Right forelimb (tissue), 1 donor: ENCODE measurements at regions not wholly inside any gene's neighbourhood (a gene's known extent, or its start where the extent isn't known, plus 50 kb on each side); places are given as distances from the start of the nearest gene placed in this dataset.
A peak's percentile ranks its signal among the peaks of the same experiment; 100 is the strongest.
"Not testable (repeated sequence)": the region's sequence is repeated elsewhere in the genome, so short reads cannot be mapped to it uniquely, and the experiment has no call there.

ENCODE experiments used
- DNase-seq: peaks from one replicate; pipeline ENCODE4 v3.0.0-alpha.2; 2018

- DNase-seq: no peak
These were observed 172.2 kb upstream of the SNX2 start for GRCh38 chr5:122602700-122603099.

DNA sequence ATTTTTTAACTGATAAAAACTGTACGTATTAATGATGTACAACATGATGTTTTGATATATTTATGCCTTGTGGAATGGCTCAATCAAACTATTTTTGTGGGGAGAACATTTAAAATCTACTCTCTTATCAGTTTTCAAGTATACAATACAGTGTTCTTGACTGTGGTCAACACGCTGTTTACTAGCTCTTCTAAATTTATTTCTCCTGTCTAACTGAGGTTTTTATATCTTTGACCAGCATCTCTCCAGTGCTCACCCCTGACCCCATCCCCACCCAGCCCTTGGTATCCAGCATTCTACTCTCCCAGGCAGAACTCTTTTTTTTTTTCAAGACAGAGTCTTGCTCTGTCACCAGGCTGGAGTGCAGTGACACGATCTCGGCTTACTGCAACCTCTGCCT, 169.6 kb upstream of the SNX2 start:
- no peak for DNase-seq

GRCh38 chr5:122607818-122608217, 167.1 kb upstream of the SNX2 start:
- no peak for DNase-seq

DNA sequence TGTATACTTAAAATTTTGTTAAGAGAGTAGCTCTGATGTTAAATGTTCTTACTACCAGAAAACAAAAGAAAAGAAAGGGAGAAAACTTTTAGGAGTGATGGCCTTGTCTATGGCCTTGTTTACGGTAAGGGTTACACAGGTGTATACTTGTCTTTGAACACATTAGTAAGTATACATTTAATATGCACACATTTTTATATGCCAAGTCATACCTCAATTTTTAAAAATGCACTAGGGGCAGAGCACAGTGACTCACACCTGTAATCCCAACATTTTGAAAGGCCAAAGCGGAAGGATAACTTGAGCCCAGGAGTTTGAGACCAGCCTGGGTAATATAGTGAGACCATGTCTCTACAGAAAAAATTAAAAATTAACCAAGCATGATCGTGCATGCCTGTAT, 166.7 kb upstream of the SNX2 start:
- no peak for DNase-seq

DNA sequence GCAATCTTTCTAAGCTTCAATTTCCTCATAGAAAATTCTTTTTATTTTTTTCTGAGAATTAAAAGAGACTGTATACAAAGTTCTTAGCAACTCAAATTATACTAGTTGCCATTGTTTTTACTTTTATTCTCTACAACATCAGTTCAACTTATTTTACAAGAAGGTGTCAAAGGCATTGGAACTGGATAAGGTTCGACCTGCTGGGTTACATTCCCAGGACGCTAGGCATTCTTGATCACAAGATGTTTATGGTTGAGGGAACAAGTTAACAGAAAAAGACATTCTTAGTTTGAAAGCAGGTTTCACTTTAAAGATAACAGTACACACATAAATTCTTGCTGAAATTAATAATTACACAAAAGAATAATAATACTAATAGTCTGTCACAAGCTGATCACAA, 163.5 kb upstream of the SNX2 start:
- DNase-seq: no peak

GRCh38 chr5:122612901-122613300, 162.0 kb upstream of the SNX2 start:
- no peak for DNase-seq

- DNase-seq: no peak
These were observed 159.7 kb upstream of the SNX2 start for GRCh38 chr5:122615146-122615545.

- DNase-seq: no peak
These were observed 159.0 kb upstream of the SNX2 start for GRCh38 chr5:122615832-122616231.

DNA sequence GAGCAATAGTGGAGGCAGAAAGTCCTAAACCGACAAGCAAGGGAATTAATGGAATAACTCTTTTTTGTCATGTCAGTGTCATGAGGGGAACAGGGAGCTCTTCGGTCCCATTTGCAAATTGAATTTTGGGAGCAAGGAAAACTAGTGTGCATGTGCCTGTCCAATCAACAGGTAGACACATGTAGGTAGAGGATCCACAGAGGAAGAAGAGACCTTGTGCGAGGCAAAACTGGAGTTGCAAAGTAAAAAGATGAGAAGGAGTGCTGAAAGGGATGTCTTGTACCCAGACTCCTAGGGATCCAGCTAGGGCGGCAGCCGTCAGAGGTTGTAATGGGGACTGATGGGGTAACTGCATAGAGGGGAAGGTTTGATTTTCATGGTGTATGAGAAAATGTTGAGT, 156.8 kb upstream of the SNX2 start:
- DNase-seq: not testable (repeated sequence)

DNA sequence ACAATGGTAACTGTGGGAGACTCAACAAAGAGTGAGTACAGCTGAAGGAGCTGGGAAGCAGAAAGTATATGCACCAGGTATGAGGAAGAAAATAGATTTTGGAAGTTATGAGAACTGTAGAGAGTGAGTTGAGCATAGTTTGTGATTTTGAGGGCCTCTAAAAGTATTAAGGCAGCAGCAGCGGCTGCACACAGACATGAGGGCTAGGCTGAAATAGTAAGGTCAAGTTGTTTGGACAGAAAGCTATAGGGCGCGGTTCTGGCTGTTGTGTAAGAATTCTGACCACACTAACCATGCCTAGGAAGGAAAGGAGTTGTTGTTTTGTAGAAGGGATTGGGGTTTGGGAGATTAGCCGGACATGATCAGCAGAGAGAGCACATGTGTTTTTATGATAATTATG, 154.1 kb upstream of the SNX2 start:
- DNase-seq: not testable (repeated sequence)

- DNase-seq: not testable (repeated sequence)
These were observed 146.2 kb upstream of the SNX2 start for GRCh38 chr5:122628714-122629113.

DNA sequence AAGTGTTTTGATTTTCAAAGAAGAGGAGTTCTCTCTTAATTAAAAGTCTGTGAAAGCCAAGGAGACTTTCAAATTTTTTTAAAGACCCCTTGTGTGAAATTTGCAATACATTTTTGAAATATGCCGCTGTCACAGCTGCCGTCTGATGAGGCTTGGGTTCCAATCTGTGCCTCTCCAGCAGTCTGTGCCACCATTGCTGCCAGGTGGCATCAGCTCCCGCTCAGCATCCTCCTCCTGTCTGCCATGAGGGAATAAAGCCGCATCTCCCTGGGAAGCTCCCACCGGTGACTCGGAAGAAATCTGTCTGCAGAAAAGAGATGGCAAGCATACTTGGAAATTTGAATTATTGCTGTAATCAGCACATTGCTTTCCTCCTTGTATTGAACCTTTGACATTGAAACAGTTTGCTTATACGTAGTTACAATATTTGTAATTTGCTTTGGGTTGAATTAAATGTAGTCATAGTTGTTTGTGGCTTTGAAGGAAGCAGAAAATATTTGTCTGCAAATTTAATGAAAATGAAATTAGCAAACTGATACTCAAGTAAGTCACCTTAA, 145.7 kb upstream of the SNX2 start:
- no peak for DNase-seq

GRCh38 chr5:122638581-122638980, 136.3 kb upstream of the SNX2 start:
- no peak for DNase-seq

DNA sequence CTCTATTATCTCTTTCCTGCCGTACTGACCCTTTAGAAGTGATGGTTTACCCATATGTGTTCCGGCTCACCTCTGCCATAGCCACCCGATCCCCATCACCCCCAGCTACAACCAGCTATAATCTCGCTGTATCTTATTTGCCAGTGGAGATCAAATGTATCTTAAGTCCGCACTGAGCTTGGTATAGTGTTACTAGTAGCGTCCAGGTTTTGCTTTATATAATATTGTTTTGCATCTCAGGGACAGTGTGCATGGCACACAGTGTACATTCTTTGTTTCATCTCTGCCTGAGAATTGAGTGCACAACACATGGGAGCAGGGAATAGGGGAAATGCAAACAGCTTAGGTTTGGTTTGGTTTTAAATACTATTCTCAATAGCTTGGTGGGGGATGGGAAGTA, 135.8 kb upstream of the SNX2 start:
- DNase-seq: no peak

DNA sequence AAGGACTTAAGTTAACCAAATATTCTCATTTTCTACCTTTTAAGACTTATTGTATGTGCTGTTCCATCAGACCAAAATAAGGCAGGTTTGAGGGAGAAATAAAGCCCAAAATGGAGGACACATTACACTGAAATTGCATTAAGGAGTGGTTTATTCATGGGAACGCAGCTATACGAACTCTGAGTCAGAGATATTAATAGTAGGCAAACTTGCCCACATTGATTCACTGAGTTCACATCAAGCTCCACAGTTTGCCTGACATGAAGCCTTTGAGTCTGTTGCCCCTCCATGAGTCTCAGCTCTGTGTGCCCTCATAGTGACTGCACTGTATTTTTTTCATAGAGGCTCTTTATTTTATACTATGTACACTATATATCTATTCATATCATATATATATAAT, 135.0 kb upstream of the SNX2 start:
- DNase-seq: no peak

GRCh38 chr5:122649080-122649479, 125.8 kb upstream of the SNX2 start:
- DNase-seq: no peak

DNA sequence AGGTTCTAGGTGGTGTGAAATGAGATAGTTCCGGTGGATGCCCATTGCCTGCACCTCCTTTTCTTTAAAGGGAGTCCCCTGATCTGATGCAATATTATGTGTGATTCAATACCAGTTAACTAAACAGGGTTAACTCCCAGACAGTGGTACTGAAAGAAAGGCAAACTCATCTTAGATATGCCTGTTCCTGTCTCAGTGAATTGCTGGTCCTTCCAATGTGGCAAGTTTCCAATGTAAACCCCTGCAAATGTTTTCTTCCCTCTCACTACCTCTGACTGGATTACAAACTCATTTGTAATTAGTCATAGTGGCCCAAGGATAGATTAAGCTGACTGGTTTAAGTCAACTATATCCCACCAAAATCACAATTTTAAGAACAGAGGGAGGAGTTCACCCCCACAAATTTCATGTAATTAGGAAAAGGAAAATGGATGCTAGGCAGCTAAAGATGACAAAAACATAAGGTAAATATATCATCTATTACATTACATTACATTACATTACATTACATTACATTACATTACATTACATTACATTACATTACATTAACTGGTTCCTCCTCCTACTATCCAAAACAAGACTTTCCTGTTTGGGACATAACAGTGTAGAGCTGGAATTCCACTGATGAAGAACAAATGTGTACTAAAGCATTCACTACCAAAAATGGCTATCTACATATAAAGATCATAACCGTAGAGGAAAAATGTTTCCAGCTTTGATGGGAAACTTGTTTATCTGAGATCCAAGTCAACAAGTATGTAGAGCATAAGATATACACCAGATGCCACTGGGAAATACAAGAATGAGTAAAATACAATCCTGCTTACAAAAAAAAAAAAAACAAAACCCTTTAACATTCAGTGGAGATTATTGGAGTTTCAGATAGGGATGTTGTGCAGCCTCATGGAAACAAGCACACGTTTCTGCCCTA, 121.5 kb upstream of the SNX2 start:
- no peak for DNase-seq

GRCh38 chr5:122656160-122656559, 118.7 kb upstream of the SNX2 start:
- no peak for DNase-seq

DNA sequence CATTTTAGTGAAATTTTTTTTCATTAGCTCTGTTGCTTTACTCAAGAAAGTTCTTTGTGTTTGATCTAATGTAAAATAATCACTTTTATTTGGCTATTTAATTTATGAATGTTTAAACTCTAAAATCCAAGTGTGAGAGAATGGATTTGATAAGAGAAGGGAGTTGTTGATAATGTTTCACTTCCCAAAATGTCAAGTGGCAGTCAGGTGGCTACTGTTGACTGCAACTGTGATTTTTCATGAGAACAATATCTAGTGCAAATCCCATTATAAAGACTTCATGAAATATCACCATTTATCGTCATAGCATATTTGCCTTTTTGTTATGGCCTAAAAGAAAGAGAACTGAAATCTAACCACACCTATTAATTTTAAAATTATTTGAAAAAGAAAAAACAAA, 118.3 kb upstream of the SNX2 start:
- DNase-seq: no peak

- no peak for DNase-seq
These were observed 113.2 kb upstream of the SNX2 start for GRCh38 chr5:122661496-122662180.

GRCh38 chr5:122665051-122665450, 109.8 kb upstream of the SNX2 start:
- no peak for DNase-seq

DNA sequence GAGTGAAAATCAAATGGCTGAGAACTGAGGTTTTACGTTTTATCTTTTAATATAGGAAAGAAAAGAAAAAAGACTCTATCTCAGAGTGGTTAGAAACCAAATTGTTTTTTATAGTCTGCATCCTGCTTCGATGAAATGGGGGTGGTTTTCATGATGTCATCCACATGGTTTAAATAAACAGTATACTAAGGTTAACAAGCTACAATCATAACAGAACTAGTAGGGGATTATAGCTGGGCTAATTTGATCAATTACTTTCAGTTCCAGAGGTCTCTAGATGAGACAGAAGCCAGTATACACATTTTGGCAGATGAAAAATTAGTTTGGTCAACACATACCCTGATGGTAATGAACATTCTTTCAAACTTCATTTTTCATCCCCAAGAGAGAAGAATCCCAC, 106.3 kb upstream of the SNX2 start:
- DNase-seq: no peak

GRCh38 chr5:122669709-122670108, 105.2 kb upstream of the SNX2 start:
- not testable (repeated sequence) for DNase-seq

GRCh38 chr5:122673343-122673742, 101.5 kb upstream of the SNX2 start:
- DNase-seq: peak; percentile 85
